ENCODE measurements at regions not wholly inside any gene's neighbourhood (a gene's known extent, or its start where the extent isn't known, plus 50 kb on each side); places are given as distances from the start of the nearest gene placed in this dataset.
"Not testable (repeated sequence)": the region's sequence is repeated elsewhere in the genome, so short reads cannot be mapped to it uniquely, and the experiment has no call there.

DNA sequence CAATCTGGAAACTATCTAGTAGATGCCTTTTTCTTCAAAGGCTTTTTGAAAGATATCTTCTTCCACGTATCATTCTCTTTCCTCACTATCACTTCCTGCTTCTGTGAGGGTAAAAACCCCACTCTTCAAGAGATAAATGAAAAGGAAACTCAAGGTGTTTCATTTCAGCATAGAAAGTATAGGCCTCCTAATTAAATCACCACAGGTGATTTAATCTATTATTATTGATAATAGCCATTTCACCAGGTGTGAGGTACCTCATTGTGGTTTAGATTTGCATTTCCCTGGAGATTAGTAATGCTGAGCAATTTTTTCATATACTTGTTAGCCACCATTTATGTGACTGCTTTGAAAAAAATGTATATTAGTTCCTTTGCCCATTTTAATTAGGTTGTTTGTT, 92.0 kb upstream of the EMCN start:
- 0 out of 2 replicates have a peak, but pooled peaks cover 4% of the 10 kb centered on the region for H3K9me3 Mint-ChIP-seq
- CTCF ChIA-PET = no interaction called here
- ATAC-seq = no peak
- H3K27me3 Mint-ChIP-seq (ENCODE audit: low read depth) = no peaks in the 10 kb centered on the region
- H3K27ac Mint-ChIP-seq = no peak overlapping the region
- H3K36me3 Mint-ChIP-seq = no peaks in the 10 kb centered on the region
- POLR2A ChIA-PET = no interaction called here
- peaks cover 19% of the 10 kb centered on the region for H3K4me1 Mint-ChIP-seq
- no peak overlapping the region for H3K4me3 Mint-ChIP-seq
- TF ChIP-seq ZNF317 (CRISPR knock-in tag; IDR thresholded peaks at IDR 0.05; ENCODE audit: borderline replicate concordance, low read depth) (no peak), ZNF532 (CRISPR knock-in tag; IDR thresholded peaks at IDR 0.05; ENCODE audit: borderline replicate concordance) (no peak), TEAD4 (CRISPR knock-in tag; IDR thresholded peaks at IDR 0.05) (no peak), SMAD4 (CRISPR knock-in tag; IDR thresholded peaks at IDR 0.05) (no peak), ATF6 (CRISPR knock-in tag; IDR thresholded peaks at IDR 0.05) (no peak), MAX (CRISPR knock-in tag; IDR thresholded peaks at IDR 0.05) (no peak), ZBTB21 (CRISPR knock-in tag; IDR thresholded peaks at IDR 0.05; ENCODE audit: borderline replicate concordance) (no peak), NR3C1 (CRISPR knock-in tag; conservative IDR thresholded peaks at IDR 0.05; ENCODE audit: low read depth) (no peak), FOXP4 (CRISPR knock-in tag; IDR thresholded peaks at IDR 0.05) (no peak)
- TF ChIP-seq, protein P1, sequence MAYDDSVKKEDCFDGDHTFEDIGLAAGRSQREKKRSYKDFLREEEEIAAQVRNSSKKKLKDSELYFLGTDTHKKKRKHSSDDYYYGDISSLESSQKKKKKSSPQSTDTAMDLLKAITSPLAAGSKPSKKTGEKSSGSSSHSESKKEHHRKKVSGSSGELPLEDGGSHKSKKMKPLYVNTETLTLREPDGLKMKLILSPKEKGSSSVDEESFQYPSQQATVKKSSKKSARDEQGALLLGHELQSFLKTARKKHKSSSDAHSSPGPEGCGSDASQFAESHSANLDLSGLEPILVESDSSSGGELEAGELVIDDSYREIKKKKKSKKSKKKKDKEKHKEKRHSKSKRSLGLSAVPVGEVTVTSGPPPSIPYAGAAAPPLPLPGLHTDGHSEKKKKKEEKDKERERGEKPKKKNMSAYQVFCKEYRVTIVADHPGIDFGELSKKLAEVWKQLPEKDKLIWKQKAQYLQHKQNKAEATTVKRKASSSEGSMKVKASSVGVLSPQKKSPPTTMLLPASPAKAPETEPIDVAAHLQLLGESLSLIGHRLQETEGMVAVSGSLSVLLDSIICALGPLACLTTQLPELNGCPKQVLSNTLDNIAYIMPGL (CRISPR knock-in tag; IDR thresholded peaks at IDR 0.05) = no peak
- TF ChIP-seq, protein P2, sequence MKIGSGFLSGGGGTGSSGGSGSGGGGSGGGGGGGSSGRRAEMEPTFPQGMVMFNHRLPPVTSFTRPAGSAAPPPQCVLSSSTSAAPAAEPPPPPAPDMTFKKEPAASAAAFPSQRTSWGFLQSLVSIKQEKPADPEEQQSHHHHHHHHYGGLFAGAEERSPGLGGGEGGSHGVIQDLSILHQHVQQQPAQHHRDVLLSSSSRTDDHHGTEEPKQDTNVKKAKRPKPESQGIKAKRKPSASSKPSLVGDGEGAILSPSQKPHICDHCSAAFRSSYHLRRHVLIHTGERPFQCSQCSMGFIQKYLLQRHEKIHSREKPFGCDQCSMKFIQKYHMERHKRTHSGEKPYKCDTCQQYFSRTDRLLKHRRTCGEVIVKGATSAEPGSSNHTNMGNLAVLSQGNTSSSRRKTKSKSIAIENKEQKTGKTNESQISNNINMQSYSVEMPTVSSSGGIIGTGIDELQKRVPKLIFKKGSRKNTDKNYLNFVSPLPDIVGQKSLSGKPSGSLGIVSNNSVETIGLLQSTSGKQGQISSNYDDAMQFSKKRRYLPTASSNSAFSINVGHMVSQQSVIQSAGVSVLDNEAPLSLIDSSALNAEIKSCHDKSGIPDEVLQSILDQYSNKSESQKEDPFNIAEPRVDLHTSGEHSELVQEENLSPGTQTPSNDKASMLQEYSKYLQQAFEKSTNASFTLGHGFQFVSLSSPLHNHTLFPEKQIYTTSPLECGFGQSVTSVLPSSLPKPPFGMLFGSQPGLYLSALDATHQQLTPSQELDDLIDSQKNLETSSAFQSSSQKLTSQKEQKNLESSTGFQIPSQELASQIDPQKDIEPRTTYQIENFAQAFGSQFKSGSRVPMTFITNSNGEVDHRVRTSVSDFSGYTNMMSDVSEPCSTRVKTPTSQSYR (CRISPR knock-in tag; IDR thresholded peaks at IDR 0.05) = no peak
- no peak for DNase-seq (ENCODE audit: low spot score)

GRCh38 chr4:100608651-100609050, 90.8 kb upstream of the EMCN start:
- CTCF ChIA-PET; H3K9me3 Mint-ChIP-seq; H3K27me3 Mint-ChIP-seq (ENCODE audit: low read depth); H3K36me3 Mint-ChIP-seq; ATAC-seq; H3K27ac Mint-ChIP-seq; POLR2A ChIA-PET; H3K4me3 Mint-ChIP-seq; DNase-seq (ENCODE audit: low spot score): not testable (repeated sequence)
- H3K4me1 Mint-ChIP-seq = peaks cover 16% of the 10 kb centered on the region
